ENCODE measurements at regions not wholly inside any gene's neighbourhood (a gene's known extent, or its start where the extent isn't known, plus 50 kb on each side); places are given as distances from the start of the nearest gene placed in this dataset.
"Not testable (repeated sequence)": the region's sequence is repeated elsewhere in the genome, so short reads cannot be mapped to it uniquely, and the experiment has no call there.

- no peak for DNase-seq (ENCODE audit: low read depth in 3 of 3)
Observed at GRCh38 chr17:71521724-71522123, 599.1 kb upstream of the SOX9 start.

- DNase-seq (ENCODE audit: low read depth in 3 of 3): no peak
Observed at GRCh38 chr17:71522383-71522782, 598.4 kb upstream of the SOX9 start.

- DNase-seq (ENCODE audit: low read depth in 3 of 3): no peak
Observed at GRCh38 chr17:71527311-71527710, 593.5 kb upstream of the SOX9 start.

- DNase-seq (ENCODE audit: low read depth in 3 of 3): no peak
Observed at GRCh38 chr17:71528210-71528609, 592.6 kb upstream of the SOX9 start.

- no peak for DNase-seq (ENCODE audit: low read depth in 3 of 3)
Observed at GRCh38 chr17:71530248-71530647, 590.6 kb upstream of the SOX9 start.

- DNase-seq (ENCODE audit: low read depth in 3 of 3): no peak
Observed at GRCh38 chr17:71535321-71535720, 585.5 kb upstream of the SOX9 start.

GRCh38 chr17:71546419-71546818 lies 574.4 kb upstream of the SOX9 start:
- no peak for DNase-seq (ENCODE audit: low read depth in 3 of 3)

GRCh38 chr17:71547904-71548303 lies 572.9 kb upstream of the SOX9 start:
- DNase-seq (ENCODE audit: low read depth in 3 of 3): no peak

- DNase-seq (ENCODE audit: low read depth in 3 of 3): no peak
Observed at GRCh38 chr17:71548540-71549190, 572.2 kb upstream of the SOX9 start.

GRCh38 chr17:71550675-71551074 lies 570.1 kb upstream of the SOX9 start:
- no peak for DNase-seq (ENCODE audit: low read depth in 3 of 3)

GRCh38 chr17:71553381-71553780 lies 567.4 kb upstream of the SOX9 start:
- DNase-seq (ENCODE audit: low read depth in 3 of 3): no peak

GRCh38 chr17:71558901-71559300 lies 561.9 kb upstream of the SOX9 start:
- DNase-seq (ENCODE audit: low read depth in 3 of 3): no peak

GRCh38 chr17:71572343-71572742 lies 548.5 kb upstream of the SOX9 start:
- DNase-seq (ENCODE audit: low read depth in 3 of 3): no peak

GRCh38 chr17:71578446-71578845 lies 542.4 kb upstream of the SOX9 start:
- DNase-seq (ENCODE audit: low read depth in 3 of 3): no peak

- no peak for DNase-seq (ENCODE audit: low read depth in 3 of 3)
Observed at GRCh38 chr17:71580220-71580619, 540.6 kb upstream of the SOX9 start.

- DNase-seq (ENCODE audit: low read depth in 3 of 3): no peak
Observed at GRCh38 chr17:71585540-71585939, 535.3 kb upstream of the SOX9 start.

GRCh38 chr17:71592431-71592830 lies 528.4 kb upstream of the SOX9 start:
- no peak for DNase-seq (ENCODE audit: low read depth in 3 of 3)

- no peak for DNase-seq (ENCODE audit: low read depth in 3 of 3)
Observed at GRCh38 chr17:71593078-71593477, 527.7 kb upstream of the SOX9 start.

- DNase-seq (ENCODE audit: low read depth in 3 of 3): not testable (repeated sequence)
Observed at GRCh38 chr17:71599583-71599982, 521.2 kb upstream of the SOX9 start.

GRCh38 chr17:71600137-71600789 lies 520.6 kb upstream of the SOX9 start:
- no peak for DNase-seq (ENCODE audit: low read depth in 3 of 3)

GRCh38 chr17:71601894-71602504 lies 518.8 kb upstream of the SOX9 start:
- no peak for DNase-seq (ENCODE audit: low read depth in 3 of 3)

- DNase-seq (ENCODE audit: low read depth in 3 of 3): no peak
Observed at GRCh38 chr17:71613996-71614395, 506.8 kb upstream of the SOX9 start.

- DNase-seq (ENCODE audit: low read depth in 3 of 3): no peak
Observed at GRCh38 chr17:71615820-71616219, 505.0 kb upstream of the SOX9 start.
